PC-9 (cell line): ENCODE measurements at regions not wholly inside any gene's neighbourhood (a gene's known extent, or its start where the extent isn't known, plus 50 kb on each side); places are given as distances from the start of the nearest gene placed in this dataset.

Source experiments
- BruUV-seq: library from RNA; stranded (reverse); fragments of 400-500 nt; replicated peaks from 2 replicates; lab custom pipeline; 2021; lab: Mats Ljungman, UMichigan
- CTCF ChIA-PET: fragments of 300-600 bp; sonication (Branson Sonifier 250); formaldehyde crosslinking; loops from one replicate; lab custom pipeline; 2022; ENCODE audit warnings: antibody characterized with exemption; lab: Charles Lee
- POLR2A ChIA-PET: fragments of 300-600 bp; sonication (Branson Sonifier 250); formaldehyde crosslinking; loops from one replicate; lab custom pipeline; 2022; ENCODE audit warnings: antibody characterized with exemption; ENCODE audit not compliant: unreplicated experiment; lab: Charles Lee
- DNase-seq, 2 experiments: peaks; one replicate each; pipeline versions ENCODE4 v3.0.0 to v3.0.0-alpha.2; 2015 to 2022; ENCODE audit warnings: mixed read lengths in 1 of 2
- H2AFZ ChIP-seq: fragments of 200-600 bp; sonication (generic); 2 replicates; pipeline ENCODE4 v1.8.1; 2017; ENCODE audit warnings: antibody characterized with exemption
- H3F3A ChIP-seq: fragments of 200-600 bp; sonication (generic); 2 replicates; pipeline ENCODE4 v1.8.1; 2017; ENCODE audit warnings: antibody characterized with exemption, mild to moderate bottlenecking, low read depth; ENCODE audit not compliant: insufficient read depth
- H3K27ac ChIP-seq: fragments of 200-600 bp; sonication (generic); 2 replicates; pipeline ENCODE4 v1.6.1; 2016; ENCODE audit warnings: mixed run types
- H3K27me3 ChIP-seq: fragments of 200-600 bp; sonication (generic); 2 replicates; pipeline ENCODE4 v1.6.1; 2016; ENCODE audit warnings: low read depth, mixed run types; ENCODE audit not compliant: insufficient read depth
- H3K36me3 ChIP-seq: fragments of 200-600 bp; sonication (generic); 2 replicates; pipeline ENCODE4 v1.6.1; 2016; ENCODE audit warnings: low read depth, mixed run types
- H3K4me1 ChIP-seq: fragments of 200-600 bp; sonication (generic); replicated peaks from 2 replicates; pipeline ENCODE4 v1.6.1; 2016; ENCODE audit warnings: mixed run types; ENCODE audit not compliant: insufficient read depth
- H3K4me2 ChIP-seq: fragments of 200-600 bp; sonication (generic); 2 replicates; pipeline ENCODE4 v1.6.1; 2017; ENCODE audit warnings: mixed run types
- H3K4me3 ChIP-seq: fragments of 200-600 bp; sonication (generic); 2 replicates; pipeline ENCODE4 v1.6.1; 2016; ENCODE audit warnings: mixed run types
- H3K79me2 ChIP-seq: fragments of 200-600 bp; sonication (generic); 2 replicates; pipeline ENCODE4 v1.6.1; 2017; ENCODE audit warnings: low read depth, mixed run types
- H3K9me2 ChIP-seq: fragments of 200-600 bp; sonication (generic); 2 replicates; pipeline ENCODE4 v1.8.1; 2017; ENCODE audit warnings: mild to moderate bottlenecking; ENCODE audit not compliant: insufficient read depth
- H3K9me3 ChIP-seq: fragments of 200-600 bp; sonication (generic); 2 replicates; pipeline ENCODE4 v1.8.1; 2016; ENCODE audit warnings: low read depth; ENCODE audit not compliant: insufficient read depth
- H4K20me1 ChIP-seq: fragments of 200-600 bp; sonication (generic); 2 replicates; pipeline ENCODE4 v1.8.1; 2017; ENCODE audit not compliant: insufficient read depth
- EZH2 ChIP-seq: fragments of 200-600 bp; sonication (generic); IDR thresholded peaks from 2 replicates; pipeline ENCODE4 v1.8.0; 2017; ENCODE audit warnings: antibody characterized with exemption, low read depth
- intact Hi-C: fragments of 100-400 bp; cut with micrococcal nuclease; formaldehyde crosslinking; loops from one replicate; pipeline ENCODE4 v1.10.0; 2022; ENCODE audit not compliant: unreplicated experiment
- TF ChIP-seq, protein P1 (sequence below): fragments of 200-600 bp; sonication (generic); conservative IDR thresholded peaks from 2 replicates; pipeline ENCODE4 v1.6.1; 2017; ENCODE audit warnings: mixed run types, antibody characterized with exemption, mild to moderate bottlenecking, moderate library complexity

- H3K4me1 ChIP-seq, result no peaks in the 10 kb centered on the region
- no TSS peak for BruUV-seq
- no peak overlapping the region for H2AFZ ChIP-seq
- no peak for TF ChIP-seq EZH2
- TF ChIP-seq, protein P1, sequence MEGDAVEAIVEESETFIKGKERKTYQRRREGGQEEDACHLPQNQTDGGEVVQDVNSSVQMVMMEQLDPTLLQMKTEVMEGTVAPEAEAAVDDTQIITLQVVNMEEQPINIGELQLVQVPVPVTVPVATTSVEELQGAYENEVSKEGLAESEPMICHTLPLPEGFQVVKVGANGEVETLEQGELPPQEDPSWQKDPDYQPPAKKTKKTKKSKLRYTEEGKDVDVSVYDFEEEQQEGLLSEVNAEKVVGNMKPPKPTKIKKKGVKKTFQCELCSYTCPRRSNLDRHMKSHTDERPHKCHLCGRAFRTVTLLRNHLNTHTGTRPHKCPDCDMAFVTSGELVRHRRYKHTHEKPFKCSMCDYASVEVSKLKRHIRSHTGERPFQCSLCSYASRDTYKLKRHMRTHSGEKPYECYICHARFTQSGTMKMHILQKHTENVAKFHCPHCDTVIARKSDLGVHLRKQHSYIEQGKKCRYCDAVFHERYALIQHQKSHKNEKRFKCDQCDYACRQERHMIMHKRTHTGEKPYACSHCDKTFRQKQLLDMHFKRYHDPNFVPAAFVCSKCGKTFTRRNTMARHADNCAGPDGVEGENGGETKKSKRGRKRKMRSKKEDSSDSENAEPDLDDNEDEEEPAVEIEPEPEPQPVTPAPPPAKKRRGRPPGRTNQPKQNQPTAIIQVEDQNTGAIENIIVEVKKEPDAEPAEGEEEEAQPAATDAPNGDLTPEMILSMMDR, result no peak
- no peaks in the 10 kb centered on the region for H3K9me2 ChIP-seq
- ChIA-PET POLR2A (no interaction called here), CTCF (no interaction called here)
- no peaks in the 10 kb centered on the region for H3K27me3 ChIP-seq
- no peaks in the 10 kb centered on the region for H4K20me1 ChIP-seq
- no peak overlapping the region for H3K27ac ChIP-seq
- H3K36me3 ChIP-seq, result no peaks in the 10 kb centered on the region
- H3K79me2 ChIP-seq, result no peaks in the 10 kb centered on the region
- no peak overlapping the region for H3K4me2 ChIP-seq
- H3F3A ChIP-seq, result 0 out of 2 replicates have a peak, but pooled peaks cover 3% of the 10 kb centered on the region
- intact Hi-C loops, result no loop called here
- peaks cover 15% of the 10 kb centered on the region for H3K9me3 ChIP-seq
- DNase-seq, result no peak
- no peak overlapping the region for H3K4me3 ChIP-seq
Measured at GRCh38 chr12:46579474-46579873, 206.9 kb upstream of the SLC38A2 start.

DNA sequence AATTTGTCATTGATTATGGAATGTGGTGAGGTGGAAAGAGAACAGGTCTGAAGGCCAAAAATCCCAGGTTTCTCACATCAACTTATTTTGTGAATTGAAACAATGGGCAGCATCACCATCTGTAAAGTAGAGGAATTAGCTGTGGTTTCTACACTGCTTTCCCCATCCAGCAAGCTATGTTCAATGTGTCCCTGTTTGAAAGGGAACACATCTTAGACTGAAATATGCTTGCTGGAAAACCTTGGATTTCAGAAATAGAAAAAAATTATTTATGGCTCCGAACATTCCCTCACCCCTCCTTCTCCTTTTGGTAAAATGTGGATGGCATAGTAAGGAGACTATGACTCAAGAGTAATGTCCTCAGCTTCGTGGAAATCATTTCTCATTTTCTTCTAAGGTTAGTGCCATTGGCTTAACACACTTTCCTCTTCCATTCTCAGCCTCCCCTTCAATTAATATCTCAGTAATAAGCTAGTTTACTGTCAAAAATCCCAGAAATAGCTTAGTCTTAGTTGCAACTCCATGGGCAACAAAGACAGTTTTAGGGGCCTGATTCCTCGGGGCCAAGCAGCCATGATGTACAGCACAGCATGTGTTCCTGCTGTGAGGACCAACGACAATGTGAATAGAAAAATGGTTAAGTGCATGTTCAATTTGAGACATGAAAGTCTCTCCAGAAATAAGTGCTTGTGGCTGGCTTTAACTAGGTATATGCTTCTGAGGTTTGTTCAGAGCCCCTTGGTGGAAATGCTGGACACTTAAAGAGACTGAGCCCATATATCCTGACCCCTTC is 205.8 kb upstream of the SLC38A2 start:
- BruUV-seq, result no TSS peak
- Histone ChIP-seq H3K9me2 (no peaks in the 10 kb centered on the region), H2AFZ (no peak overlapping the region), H3F3A (0 out of 2 replicates have a peak, but pooled peaks cover 3% of the 10 kb centered on the region), H3K4me2 (no peak overlapping the region), H3K27ac (no peak overlapping the region), H3K27me3 (no peaks in the 10 kb centered on the region), H3K4me1 (no peaks in the 10 kb centered on the region), H3K4me3 (no peak overlapping the region), H3K36me3 (no peaks in the 10 kb centered on the region), H3K79me2 (no peaks in the 10 kb centered on the region), H3K9me3 (peaks cover 12% of the 10 kb centered on the region), H4K20me1 (no peaks in the 10 kb centered on the region)
- intact Hi-C loops, result no loop called here
- CTCF ChIA-PET, result no interaction called here
- TF ChIP-seq, protein P1, result no peak
- no peak for TF ChIP-seq EZH2
- DNase-seq, result no peak
- POLR2A ChIA-PET, result interaction anchor here (0.6 kb wide), 1 partner anchor 8 kb away, joined by 5 read pairs; no protein-coding TSS in a partner anchor

DNA sequence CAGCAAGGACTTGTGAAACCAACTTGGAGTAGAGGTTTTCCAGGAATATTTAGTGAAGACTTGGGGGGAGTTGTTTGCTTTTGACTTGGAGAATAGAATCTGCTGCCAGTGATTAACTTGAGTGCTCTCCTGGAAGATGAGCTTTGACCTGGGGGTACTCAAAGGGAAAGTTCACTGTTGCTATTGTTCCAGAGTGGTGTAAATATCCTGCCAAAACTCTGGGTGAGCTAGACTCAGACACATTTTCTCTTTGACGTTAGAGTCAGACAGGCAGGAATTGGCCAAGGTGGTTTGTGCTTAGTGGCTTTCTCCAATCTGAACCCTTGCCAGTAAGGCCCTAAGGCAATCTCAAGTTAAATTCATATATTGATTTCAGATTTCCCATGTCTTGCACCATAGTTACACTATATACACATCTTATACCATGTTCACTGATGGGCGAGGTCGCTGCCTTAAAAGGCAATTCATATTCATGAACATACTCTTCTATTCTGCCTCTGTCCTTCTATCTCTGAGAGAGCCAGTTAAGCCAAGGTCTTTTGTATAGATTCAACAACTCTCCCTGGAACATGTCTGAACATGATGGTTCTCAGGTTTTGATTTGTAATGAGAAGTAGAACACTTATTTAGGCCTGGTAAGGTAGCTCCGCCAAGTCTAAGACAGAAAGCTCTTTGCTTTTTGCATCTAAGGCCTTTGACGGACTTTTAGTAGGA is 204.6 kb upstream of the SLC38A2 start:
- Histone ChIP-seq H3K36me3 (no peaks in the 10 kb centered on the region), H2AFZ (no peak overlapping the region), H3K27ac (no peak overlapping the region), H3K27me3 (no peaks in the 10 kb centered on the region), H3F3A (0 out of 2 replicates have a peak, but pooled peaks cover 3% of the 10 kb centered on the region), H3K79me2 (no peaks in the 10 kb centered on the region), H3K9me2 (no peaks in the 10 kb centered on the region), H4K20me1 (no peaks in the 10 kb centered on the region), H3K4me1 (no peaks in the 10 kb centered on the region), H3K4me3 (no peak overlapping the region), H3K9me3 (peaks cover 12% of the 10 kb centered on the region), H3K4me2 (no peak overlapping the region)
- BruUV-seq, result no TSS peak
- TF ChIP-seq, protein P1, result no peak
- no peak for TF ChIP-seq EZH2
- no peak for DNase-seq
- intact Hi-C loops, result no loop called here
- POLR2A ChIA-PET, result interaction anchor here (0.6 to 0.7 kb wide), 3 partner anchors 9 to 366 kb away, joined by 5 to 17 read pairs (median 7); no protein-coding TSS in a partner anchor
- CTCF ChIA-PET, result interaction anchor here (0.6 kb wide), 1 partner anchor 451 kb away, joined by 4 read pairs; no protein-coding TSS in a partner anchor
